ENCODE measurements at regions not wholly inside any gene's neighbourhood (a gene's known extent, or its start where the extent isn't known, plus 50 kb on each side); places are given as distances from the start of the nearest gene placed in this dataset.

DNA sequence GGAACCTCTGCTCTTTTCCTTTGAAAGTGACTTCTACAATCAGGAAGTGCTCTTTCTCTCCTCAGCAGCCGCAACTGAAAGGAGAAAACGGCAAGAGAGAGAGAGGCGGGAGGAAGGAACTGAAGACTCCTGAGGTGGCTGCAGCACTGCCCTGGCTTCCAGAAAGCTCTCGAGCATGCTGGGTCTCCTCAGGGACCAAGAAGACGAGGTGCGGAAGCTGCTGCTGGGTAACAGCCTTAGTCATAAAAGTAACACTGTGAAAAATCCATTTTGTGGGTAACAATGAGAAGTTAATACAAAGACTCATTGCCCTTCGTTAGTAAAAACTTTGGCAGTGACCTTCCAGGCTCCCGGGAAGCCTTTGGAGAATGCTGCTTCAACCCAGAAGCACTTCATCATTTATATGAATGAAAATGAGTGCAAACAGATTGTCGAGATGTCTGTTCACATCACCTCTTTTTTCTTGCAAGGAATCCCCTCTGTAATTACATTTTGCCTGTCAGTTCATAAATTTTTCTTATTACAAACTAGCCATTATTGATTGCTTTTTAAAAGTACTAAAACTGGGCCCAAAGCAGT, 473.4 kb downstream of the SOX6 start:
- DNase-seq (ENCODE audit: low spot score), result no peak

GRCh38 chr11:15883455-15883920, 472.9 kb downstream of the SOX6 start:
- DNase-seq (ENCODE audit: low spot score), result no peak

- DNase-seq (ENCODE audit: low spot score), result no peak
These were observed 472.2 kb downstream of the SOX6 start for GRCh38 chr11:15884141-15884540.

- DNase-seq (ENCODE audit: low spot score), result no peak
These were observed 471.4 kb downstream of the SOX6 start for GRCh38 chr11:15884777-15885540.

- DNase-seq (ENCODE audit: low spot score), result no peak
These were observed 470.5 kb downstream of the SOX6 start for GRCh38 chr11:15885854-15886253.

DNA sequence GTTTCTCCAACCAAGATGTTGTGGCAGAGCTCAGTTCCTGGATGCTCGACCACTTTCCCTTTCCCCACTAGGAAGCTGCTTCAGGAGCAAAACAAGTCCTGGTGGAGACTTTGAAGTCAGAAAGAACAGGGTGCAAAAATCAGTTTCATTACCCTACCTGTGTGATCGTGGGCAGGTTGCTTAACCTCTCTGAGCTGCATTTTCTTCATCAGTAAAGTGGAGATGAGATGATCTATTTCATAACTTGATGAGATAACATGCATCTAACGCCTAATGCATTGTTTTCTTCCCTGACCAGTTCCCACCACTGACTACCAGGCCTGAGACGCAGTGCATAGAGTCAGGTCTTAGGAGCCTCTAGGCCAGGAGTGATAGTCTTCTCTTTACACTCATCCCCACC, 470.0 kb downstream of the SOX6 start:
- no peak for DNase-seq (ENCODE audit: low spot score)

DNA sequence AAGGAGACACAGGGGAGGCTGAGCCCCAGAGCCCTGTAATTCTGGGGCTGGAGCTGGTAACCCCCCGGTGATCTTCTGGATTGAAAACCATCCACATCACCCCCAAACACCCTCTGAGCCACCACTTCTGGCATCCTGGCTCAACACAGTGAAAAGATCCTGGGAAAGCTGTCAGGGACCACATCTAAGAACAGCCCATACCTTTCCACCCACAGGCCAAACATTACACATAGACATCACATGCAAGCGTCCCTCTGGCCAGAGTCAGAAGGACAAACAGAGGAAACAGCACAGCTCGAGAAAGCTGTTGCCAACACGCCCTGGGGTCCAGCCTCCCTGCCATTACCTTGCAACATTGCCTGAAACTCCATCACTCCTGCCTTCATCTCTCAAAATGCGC, 469.5 kb downstream of the SOX6 start:
- DNase-seq (ENCODE audit: low spot score), result no peak

DNA sequence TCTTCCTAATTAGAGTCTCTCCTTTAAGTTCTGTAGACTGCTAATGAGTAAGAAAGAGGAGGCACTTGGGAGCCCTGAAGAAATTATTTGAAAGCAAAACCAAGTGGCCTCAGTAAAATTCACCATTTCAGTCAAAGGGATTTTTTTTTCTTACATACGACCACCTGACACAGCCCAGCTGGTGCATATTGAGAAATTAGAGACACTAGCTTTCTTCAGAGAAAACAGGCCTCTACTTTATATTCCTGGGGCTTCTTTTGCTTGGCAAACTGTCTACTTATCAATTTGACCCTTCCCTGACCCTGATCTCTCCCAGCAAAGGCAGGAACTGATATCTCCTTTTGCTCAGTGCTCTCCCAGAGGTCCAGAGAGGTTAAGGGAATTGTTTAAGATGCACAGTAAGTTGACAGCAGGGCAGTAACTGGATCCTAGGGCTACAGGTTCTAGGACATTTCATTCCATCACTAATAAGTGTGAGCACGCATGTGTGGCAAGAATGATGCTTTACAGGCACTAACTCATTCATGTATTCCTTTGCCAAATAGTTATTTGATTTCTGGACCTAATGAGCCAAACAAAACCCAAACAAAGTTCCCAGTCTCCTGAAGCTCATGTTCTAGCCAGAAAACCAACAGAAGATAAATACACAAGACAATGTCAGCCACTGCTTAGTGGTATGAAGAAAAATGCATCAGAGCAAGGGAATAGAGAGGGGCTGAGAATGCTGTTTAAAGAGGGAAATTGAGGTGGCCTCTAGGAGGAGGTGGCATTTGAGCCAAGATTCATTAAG, 467.6 kb downstream of the SOX6 start:
- no peak for DNase-seq (ENCODE audit: low spot score)

DNA sequence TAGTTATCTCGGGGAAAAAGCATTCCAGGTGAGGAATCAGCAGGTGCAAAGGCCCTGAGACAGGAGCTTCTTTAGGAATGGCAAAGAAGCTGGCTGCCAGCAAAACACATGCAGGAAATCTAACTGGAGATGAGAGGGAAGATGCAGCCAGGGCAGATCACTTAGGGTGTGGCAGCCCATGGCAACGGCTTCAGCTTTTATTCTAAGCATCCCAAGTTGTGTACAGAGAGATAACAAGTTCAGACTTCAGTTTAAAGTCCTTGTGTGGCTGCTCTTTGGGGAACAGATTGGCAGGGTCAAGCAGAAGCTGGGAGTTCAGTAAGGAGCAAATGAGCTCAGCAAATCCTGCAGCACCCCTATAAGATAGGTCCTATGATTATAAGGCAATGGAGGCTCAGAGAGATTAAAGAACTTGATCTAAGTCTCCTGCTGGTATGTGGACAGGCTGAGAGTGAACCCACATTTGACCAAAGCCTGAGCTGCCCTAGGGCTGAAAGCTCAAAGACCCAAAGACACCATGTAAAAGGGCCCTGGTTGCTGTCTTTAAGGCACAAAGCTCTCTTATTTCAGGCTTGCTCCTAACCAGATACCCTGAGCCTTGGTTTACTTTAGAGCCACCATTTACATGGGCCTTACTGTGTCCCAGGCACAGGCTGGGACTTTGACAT, 466.8 kb downstream of the SOX6 start:
- no peak for DNase-seq (ENCODE audit: low spot score)

GRCh38 chr11:15890031-15890713, 466.2 kb downstream of the SOX6 start:
- no peak for DNase-seq (ENCODE audit: low spot score)

DNA sequence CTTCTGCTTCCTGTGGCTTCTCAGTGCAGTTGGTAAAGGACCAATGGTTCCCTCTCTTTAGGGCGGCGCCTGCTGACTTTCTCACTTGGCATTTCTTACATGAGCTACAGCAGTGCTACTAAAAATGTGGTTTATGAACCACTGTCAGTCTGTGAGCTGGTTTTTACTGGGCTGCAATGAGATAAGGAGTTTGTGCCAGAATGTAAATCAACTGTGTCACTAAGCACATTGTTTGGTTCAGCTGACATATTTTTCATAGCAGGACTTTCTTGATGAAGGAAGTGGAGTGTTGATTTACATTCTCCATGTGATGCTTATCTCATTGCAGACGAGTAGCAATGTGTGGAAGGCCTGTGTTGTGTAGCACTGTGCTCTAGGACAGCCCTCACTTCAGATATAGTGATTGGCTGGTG, 463.3 kb downstream of the SOX6 start:
- no peak for DNase-seq (ENCODE audit: low spot score)

GRCh38 chr11:15896026-15896425, 460.3 kb downstream of the SOX6 start:
- no peak for DNase-seq (ENCODE audit: low spot score)

GRCh38 chr11:15896530-15896929, 459.8 kb downstream of the SOX6 start:
- DNase-seq (ENCODE audit: low spot score), result no peak

GRCh38 chr11:15897211-15897960, 459.0 kb downstream of the SOX6 start:
- no peak for DNase-seq (ENCODE audit: low spot score)

DNA sequence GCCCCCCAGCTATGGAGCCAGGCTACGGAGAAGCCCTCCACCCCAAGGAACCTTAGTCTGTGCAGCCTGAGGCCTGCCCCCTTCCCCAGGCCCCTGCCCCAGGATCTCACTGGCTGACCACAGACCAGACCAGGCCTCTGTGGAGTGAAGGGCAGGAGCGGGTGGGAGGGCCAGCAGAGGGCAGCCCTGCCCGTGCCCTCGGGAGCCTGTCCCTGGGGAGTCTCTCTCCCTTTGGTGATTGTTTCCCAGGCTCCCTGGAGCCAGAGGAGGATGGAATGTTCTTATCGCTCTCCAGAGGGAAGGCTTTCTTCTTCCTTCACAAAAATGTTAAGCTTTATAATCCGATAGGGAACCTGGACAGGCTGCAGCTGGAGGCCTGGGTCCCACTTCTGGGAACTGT, 455.3 kb downstream of the SOX6 start:
- no peak for DNase-seq (ENCODE audit: low spot score)

DNA sequence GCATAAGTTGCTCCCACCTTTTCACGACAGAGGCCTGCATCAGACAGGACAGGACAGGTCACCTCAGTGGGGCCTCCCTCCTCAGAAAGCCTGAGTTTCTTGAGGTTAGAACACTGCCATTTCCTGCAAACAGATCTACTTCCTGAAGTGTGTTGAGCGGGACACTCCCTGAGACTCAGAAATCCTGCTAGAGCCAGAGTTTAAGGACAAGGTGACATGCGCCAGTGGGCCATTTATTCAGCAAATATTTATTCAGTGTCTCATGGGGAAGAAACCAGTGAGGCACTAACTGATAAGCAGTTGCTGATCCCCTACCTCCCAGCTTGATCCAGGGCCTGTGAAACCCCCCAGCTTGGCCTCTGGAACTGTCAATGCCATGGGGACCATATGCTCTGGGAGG, 454.6 kb downstream of the SOX6 start:
- no peak for DNase-seq (ENCODE audit: low spot score)

GRCh38 chr11:15903246-15903645, 453.1 kb downstream of the SOX6 start:
- DNase-seq (ENCODE audit: low spot score), result no peak

- peak; percentile 79 for DNase-seq (ENCODE audit: low spot score)
These were observed 450.8 kb downstream of the SOX6 start for GRCh38 chr11:15905366-15906104.

GRCh38 chr11:15906481-15907035, 449.8 kb downstream of the SOX6 start:
- DNase-seq (ENCODE audit: low spot score), result no peak

- DNase-seq (ENCODE audit: low spot score), result no peak
These were observed 448.5 kb downstream of the SOX6 start for GRCh38 chr11:15907806-15908205.

Data from left forelimb (tissue), 1 donor.